Activated CD4-positive, alpha-beta T cell treated with anti-CD3 and anti-CD28 coated beads, Interleukin-2, amount 50 U/mL, for 48 hours (primary cell): ENCODE measurements at regions not wholly inside any gene's neighbourhood (a gene's known extent, or its start where the extent isn't known, plus 50 kb on each side); places are given as distances from the start of the nearest gene placed in this dataset.

ENCODE experiments used
- DNase-seq, 2 experiments: peaks; one replicate each; pipeline ENCODE4 v3.0.0-alpha.2; 2020

DNA sequence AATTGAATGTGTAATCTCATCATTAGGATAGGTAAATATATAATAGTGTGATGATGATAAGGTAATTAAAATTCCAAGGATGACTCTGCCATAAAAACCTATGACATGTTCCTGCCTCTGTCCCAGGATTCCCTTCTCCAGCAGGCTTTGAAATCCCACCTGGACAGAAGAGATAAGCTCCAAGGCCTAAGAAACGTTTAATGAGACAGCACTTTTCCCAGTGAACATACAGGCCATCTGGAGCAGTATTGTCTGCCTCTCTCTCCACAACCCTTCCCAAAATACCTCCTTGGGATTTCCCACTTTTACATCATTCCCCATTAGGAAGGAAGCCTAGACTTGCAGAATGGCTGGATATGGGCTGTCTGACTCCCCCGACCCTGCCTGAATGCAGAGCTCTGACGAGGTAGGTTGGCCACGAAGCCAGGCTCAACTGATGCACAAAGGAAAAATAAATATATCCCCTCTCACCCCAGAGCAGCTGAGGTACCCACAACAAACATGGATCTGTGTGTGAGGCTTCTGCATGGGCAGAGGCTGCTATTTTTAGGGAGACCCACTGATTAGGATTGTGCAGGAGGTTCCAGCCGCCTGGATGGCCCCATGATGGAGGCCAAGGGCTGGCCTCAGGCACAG lies 71.0 kb downstream of the TMPRSS5 start:
- no peak for DNase-seq

DNA sequence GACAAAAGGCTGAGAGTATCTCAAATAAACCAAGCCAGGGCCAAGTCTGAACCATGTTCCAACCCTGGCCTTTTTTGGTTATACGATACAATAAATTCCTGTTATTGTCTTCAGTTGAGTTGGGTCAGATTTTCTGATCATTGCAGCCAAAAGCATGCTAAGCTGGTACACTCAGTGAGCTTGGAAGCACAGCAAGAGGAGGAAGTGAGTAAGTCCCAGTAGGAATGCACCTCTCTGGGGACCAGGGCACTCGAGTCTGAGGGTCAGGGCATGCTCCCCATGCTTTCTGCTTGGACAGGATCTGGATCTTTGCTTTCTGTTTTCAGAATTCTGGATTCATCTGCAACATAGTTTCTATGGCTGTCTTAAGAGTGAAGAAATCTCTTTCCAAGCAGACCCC lies 73.1 kb downstream of the TMPRSS5 start:
- DNase-seq, result no peak

DNA sequence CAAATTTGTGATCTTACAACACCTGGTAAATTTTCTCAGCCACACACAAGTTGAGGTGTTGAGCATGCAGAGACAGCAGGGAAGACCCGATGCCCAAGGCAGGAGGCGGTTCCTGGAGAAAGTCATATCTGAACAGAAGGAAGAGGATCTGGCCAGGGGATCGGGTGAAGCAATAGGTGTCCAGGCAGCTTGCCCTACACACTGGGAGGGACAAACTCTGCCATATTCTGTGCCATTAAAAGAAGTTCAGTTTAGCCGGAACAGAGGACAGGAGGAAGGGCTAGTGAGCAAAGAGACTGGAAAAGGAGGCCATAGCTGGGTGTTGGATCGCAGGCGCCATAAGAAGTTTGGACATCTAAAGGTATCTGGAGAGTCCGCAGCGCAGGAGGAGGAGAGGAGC lies 76.5 kb downstream of the TMPRSS5 start:
- DNase-seq, result no peak

DNA sequence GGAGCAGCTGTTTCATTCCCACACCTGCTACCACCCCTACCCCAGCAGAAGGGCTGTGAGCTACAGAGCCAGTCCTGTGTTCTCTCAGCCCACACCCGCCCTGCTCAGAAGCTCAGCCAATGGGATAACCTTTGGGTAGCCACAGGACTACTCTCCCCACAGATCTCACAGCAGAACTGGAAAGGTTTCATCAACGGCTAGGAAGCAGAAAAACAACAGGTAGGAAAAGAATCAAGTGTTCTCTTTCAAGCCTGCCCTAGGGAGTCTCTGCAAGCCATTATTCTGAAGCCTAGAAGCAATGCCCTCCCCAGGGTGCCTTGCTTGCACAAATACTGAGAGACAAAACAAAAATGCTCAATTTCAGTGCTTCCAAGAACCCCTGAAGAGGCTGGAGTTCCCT lies 77.2 kb downstream of the TMPRSS5 start:
- DNase-seq, result no peak

DNA sequence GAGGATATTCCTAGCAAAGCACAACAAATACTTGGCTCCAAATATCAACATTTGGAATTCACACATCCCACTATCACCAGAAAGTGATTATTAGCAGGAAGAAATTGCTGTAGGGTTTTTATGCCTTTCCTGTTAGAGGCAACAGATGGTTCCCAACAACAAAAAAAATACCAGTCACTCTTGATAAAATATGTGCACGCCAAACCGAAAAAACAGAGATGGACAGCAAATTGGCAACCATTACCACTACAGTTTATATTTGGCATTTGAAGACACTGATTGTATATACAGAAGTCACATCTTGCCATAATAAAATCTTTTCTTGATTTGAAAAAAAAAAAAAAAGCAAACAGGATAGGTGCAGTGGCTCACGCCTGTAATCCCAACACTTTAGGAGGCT lies 78.2 kb downstream of the TMPRSS5 start:
- no peak for DNase-seq

DNA sequence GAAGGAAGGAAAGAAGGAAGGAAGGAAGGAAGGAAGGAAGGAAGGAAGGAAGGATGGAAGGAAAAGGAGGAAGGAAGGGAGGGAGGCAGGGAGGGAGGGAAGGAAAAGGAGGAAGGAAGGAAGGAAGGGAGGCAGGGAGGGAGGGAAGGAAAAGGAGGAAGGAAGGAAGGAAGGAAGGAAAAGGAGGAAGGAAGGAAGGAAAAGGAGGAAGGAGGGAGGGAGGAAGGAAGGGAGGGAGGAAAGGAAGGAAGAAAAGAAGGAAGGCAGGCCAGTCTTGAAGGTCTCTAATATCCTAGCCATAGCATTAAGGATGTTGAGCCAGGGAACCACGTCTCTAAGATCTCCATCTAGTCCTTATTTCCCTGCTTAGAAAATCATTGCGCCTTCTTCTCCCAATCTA lies 78.8 kb downstream of the TMPRSS5 start:
- no peak for DNase-seq

DNA sequence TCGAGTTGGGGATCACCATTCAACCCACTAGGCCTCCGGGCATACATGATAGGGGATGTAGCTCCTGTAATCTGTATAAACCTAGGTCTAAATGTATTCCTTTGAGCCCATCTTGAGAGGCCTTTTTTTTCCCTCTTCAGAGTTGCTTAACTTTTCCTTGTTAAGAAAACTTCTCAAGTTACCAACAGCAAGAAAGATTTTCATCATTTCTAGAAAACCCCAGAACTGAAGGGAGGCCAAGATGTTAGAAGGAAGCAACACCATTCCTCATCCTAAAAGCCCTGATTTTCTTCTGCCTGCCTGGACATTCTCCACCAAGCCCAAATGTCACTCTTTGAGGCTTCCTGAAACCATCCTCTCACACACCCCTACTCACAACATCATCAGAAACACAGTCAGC lies 79.4 kb downstream of the TMPRSS5 start:
- no peak for DNase-seq

DNA sequence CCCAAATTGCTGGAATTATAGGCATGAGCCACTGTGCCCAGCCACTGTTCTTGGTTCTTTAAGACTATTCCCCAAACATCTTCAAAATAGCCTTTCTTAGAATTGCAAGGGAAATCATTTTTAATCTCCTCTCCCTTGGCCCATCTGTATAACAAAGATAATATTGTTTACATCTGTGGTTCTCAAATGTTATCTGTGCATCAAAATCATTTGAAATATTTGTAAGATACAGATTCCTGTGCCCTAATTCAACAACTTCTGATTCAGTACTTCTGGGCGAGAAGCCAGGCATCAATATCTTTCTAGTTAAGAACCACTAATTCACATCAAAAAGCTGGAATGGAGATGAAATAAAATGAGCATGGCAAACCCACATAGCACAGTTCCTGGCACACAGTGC lies 83.0 kb downstream of the TMPRSS5 start:
- DNase-seq, result no peak

DNA sequence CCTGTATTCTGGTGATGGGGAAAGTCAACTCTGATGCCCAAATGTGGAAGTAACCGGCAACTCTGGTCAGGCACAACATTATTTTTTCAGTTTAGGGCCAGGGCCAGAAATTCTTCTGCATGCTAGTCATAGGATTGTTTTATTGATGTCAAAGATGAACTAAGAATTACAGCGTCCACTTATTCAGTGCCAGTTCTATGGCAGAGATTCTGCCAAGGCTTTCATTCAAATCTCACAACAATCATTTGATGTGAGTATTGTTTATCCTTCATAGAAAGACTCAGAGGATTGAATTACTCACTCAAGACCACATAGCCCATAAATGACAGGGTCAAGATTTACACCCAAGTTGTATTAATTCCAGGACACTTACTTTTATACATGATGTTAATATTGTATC lies 87.7 kb downstream of the TMPRSS5 start:
- no peak for DNase-seq

DNA sequence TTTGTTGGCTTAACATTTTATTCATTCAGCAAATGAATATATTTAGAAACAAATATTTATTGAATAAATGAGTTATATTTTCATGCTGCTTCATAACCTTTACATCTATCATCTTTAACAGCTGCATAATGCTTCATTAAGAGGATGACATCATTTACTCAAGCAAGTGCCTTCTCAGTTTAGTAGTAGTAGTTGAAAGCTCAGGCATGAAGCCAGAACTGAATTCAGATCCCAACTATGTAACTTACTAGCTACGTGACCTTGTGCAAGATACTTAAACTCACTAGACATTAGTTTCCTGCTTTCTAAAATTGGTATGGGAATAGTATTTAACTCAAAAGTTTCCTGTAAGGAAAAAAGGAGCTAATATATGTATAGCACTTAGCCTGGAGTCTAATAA lies 90.3 kb downstream of the TMPRSS5 start:
- DNase-seq, result no peak

DNA sequence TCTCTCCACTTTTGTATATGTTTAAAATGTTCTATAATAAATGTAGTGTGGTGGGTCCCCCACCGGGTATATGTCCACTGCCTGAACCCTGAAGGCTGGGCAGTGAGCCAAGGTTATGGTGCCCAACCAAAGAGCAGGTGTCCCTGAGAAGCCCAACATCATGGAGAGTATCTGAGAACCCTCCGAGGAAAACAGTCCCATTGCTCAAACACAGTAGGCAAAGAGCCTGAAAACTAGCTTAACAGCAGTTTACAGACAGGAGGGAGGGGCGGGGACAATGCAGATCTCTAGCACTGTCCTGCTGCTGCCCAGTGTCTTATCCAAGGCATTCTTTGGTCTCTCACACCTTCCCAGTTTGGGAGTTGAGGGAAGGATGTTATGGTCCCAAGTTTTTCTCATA lies 91.0 kb downstream of the TMPRSS5 start:
- no peak for DNase-seq

DNA sequence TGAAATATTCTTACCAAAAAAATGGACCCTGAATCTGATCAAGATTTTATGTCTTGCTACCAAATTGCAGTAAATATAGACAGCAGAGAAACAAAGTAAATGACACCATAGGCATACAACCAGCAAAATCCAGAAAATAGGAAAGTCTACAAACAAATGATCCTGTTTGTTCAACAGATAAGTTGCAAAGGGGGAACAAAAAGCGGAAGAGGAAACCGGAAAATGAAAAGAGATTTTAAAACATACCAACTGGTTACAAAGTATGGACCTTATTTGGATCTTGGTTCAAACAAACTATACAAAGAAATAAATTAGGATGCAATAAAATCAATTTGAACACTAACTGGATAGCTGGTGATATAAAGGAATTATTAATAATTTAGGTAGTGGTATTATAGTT lies 92.0 kb downstream of the TMPRSS5 start:
- no peak for DNase-seq

DNA sequence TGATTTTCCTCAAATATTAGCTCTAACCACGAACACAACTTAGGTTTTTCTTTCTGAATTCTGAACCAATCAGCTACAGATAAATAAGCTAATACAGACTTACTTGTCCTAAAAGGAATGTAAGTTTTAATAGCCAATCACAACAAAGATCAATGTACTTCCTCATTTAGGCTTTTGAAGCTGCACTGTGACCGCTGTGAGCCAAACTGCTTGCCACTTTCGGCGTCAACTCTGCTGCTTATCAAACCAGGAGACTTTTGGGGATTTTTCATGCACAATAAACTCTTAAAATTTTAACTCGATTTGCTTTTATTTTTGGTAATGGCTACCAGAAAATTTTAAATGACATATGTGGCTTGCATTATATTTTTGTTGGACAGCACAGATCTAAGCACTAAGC lies 92.5 kb downstream of the TMPRSS5 start:
- no peak for DNase-seq

DNA sequence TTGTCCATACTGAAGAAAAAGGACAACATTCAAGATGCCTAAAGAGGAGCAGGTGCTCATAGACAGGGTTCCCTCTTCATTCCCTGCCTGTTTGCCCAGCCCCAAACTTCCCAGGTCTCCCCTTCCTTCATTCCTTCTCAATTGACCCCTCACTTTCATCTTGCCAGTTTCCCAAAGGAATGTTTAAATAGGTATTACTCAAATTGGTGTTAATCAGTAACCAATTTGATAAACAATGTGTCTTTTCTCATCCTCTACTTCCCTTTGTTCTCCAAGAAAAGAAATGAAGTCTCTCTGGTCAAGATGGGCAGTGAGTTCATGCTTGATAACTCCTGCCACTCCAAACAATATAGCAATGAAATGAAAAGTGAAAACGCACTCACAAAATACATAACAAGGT lies 101.9 kb downstream of the TMPRSS5 start:
- DNase-seq, result no peak

DNA sequence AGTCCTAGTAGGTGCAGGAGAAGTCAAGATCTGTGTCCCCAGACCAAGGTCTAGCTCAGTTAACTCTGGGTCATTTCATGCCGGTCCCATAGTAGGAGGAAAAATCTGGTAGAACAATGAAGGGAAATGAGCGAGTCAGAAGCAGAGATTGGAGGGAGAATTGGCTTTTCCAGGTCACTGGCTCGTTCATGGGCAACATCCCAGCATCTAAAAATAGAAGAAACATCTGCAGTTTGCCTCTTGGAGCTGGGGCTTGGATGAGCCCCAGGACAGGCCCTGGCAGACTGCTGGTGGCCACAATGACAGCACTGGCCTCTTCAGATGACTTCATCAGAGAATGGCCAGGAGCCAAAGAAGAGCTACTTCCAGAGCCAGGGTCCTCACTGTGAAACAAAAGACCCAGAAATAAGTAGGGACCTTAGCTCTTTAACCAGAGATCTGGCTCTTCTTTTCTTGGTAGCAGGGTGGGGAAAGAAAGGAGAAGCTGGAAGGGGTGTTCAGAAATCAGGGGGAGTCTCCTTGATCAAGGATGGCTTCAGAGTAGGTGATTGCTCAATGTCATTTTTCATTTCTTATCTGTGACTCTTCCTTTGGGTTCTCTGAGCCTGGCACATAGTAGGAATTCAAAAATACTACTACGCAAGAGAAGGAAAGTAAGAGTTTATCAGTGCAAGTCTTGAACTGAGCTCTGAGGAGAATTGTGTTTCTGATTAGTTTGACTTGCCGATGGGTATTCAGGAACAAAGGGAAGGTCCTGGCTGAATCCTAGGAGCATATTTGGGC lies 102.6 kb downstream of the TMPRSS5 start:
- no peak for DNase-seq

DNA sequence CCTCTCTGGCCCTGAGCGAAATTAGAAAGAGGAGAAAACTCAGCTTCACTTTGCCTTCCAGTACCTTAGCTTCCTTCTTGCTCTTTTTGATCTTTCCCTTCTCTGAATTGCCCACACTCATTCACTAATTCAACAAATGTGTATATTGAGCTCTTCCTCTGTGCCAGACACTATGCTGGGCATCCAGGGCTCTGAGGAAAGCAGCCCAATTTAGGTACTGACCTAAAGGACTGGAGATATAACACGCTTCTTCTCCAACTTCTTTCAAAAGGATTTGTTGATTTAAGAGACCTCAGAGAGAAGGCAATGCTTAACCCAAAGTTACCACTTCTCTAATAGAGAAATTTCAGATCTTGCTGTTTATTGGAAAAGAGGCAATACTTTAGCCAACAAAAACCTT lies 103.6 kb downstream of the TMPRSS5 start:
- DNase-seq, result no peak

DNA sequence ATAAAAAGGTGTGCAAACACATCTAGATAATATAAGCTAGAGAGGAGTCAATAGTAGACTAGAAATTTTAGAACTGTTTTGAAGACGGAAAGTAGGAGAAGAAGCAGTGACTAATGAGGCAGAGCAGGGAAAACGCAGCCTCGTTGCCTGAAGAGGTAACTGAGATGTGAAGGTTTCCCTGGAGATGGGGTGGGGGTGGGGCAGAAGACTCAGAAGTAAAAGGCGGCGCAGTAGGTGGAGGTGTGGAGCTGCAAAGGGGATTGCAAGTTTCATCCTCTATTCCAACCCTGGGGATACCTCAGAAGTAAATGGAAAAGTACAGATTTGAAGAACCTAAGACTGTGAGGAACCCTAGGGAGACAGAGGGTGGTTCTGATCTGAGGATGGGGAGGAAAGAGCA lies 109.5 kb downstream of the TMPRSS5 start:
- DNase-seq, result no peak

DNA sequence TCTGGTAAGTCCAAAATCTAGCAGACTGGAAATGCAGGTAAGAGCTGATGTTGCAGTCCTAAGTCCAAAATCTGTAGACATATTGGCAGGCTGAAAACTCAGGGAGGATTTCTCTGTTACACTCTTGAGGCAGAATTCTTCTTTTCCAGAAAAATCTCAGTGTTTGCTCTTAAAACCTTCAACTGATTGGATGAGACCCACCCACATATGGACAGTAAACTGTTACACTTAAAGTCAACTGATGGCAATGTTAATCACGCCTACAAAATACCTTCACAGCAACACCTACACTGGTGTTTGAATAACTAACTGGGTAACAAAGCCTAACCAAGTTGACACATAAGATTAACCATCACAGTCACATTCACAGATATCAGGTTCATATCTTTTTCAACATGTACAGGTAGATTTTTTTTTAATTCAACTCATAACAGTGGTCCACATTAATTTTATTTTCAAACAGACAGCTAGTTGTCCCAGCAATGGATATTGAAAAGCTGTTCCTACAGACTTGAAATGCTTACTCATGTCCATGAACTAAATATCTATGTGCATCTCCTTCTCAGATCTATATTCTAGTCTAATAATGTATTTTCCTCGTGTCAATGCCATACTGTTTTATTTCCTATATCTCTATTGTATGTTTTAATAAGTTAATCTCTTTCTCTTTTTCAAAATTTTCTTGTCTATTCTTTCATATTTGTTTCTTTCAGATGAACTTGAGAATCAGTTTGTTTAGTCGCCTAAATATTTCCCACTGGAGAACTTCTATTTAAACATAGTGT lies 110.1 kb downstream of the TMPRSS5 start:
- no peak for DNase-seq

DNA sequence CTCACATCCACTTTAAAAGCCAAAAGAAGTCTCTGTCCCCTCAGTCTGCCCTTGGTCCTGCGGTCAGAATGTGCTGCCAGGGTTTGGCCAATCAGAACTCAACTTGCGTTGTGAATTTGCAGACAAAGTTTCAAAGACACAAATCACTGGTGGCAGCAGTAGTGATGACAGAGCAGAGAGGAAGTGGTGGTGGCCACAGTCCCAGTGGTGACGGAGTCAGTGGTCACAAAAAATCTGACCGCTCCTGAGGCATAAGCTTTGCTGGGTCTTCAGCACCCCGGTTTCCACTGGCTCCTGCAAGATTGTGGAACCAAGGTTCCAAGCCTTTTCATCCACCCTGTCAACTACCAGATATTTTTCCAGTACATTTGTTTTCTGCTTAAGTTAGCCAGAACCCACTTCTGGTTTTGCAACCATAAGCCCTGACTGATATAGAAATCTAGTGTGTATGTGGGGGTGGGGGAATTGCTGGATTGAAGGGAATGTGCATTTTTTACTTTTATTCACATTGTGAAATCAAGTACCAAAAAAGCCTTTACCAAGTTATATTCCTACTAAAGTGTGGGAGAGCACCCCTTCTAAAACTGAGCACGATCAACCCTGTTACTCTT lies 112.3 kb downstream of the TMPRSS5 start:
- DNase-seq, result peak; percentile 45 to 56

DNA sequence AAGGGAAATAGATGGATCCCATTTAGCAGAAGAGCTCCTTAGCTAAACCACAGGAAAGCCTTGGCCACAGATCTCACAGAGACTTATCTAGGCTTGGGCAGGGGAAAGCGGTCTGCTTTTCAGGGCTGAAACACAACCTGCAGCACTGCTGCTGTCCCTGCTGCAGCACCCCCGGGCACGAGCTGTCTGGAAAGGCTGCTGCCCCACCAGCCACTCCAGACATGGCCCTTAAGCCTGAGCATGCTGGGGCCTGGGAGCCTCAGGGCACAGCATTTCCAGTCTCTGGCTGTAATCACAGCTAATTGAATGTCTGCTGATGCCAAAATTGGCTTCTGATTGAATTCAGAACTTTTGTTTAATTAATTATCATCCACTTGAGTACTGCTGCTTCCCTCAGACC lies 115.0 kb downstream of the TMPRSS5 start:
- no peak for DNase-seq

DNA sequence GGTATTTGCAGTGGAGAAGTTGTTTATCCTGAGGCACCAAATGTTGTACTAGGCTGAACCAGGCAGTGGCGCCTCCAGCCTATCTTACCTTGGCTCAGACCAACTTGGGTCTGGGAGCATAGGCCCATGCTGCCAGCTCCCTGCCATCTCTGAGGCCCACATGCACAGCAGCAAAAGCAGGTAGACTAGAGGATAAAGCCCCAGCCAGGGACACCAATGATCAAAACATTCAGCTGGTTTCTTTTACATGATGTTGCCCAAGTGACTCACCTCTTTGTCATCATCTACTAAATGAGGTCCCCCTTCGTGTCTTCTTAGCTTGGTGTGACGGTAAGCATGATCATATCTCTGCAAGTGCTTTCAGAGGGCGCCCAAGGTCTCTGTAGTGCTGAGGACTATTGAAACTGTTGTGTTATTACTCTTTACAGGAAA lies 112.1 kb upstream of the DRD2 start:
- DNase-seq, result peak; percentile 41 to 59

DNA sequence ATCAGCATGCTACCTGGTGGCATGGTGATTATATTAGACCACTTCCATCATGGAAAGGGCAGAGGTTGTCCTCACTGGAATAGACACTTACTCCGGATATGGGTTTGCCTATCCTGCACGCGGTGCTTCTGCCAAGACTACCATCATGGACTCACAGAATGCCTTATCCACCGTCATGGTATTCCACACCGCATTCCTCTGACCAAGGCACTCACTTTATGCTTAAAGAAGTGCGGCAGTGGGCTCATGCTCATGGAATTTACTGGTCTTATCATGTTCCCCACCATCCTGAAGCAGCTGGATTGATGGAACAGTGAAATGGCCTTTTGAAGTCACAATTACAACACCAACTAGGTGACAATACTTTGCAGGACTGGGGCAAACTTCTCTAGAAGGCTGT lies 109.2 kb upstream of the DRD2 start:
- DNase-seq, result no peak

DNA sequence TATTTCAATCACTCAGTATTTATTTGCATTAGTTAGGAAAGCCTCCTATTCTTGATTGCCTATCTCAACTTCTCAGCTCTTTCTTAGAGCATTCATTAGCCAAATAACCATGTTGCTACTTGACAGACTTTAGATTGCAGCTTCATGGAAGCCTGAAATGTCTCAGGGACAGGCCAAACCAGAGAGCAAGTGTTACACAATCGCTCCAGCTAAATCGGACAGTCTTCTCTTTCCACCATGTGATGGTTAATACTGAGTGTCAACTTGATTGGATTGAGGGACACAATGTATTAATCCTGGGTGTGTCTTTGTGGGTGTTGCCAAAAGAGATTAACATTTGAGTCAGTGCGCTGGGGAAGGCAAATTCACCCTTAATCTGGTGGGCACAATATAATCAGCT lies 106.5 kb upstream of the DRD2 start:
- DNase-seq, result no peak
